NB4 (cell line): ENCODE measurements at regions not wholly inside any gene's neighbourhood (a gene's known extent, or its start where the extent isn't known, plus 50 kb on each side); places are given as distances from the start of the nearest gene placed in this dataset.

Experiments used
- DNase-seq: peaks from one replicate; pipeline ENCODE4 v3.0.0; 2010; ENCODE audit warnings: low read depth
- H3K4me3 ChIP-seq: one replicate; pipeline ENCODE4 v1.5.1; 2011; ENCODE audit warnings: mild to moderate bottlenecking, low read depth, low read length, moderate library complexity
- MYC ChIP-seq: IDR thresholded peaks from 2 replicates; pipeline ENCODE4 v1.6.1; 2011; ENCODE audit warnings: low read depth, low read length
- POLR2A ChIP-seq: IDR thresholded peaks from 2 replicates; pipeline ENCODE4 v1.6.1; 2011; ENCODE audit warnings: mild to moderate bottlenecking; ENCODE audit not compliant: insufficient read length; ENCODE audit errors: extremely low read depth
- TF ChIP-seq, protein P1 (sequence below): IDR thresholded peaks from 2 replicates; pipeline ENCODE4 v1.6.1; 2011; ENCODE audit warnings: low read depth, low read length
- TF ChIP-seq, protein P2 (sequence below): IDR thresholded peaks from one replicate; pipeline ENCODE4 v1.5.1; 2012; ENCODE audit warnings: low read depth, low read length

DNA sequence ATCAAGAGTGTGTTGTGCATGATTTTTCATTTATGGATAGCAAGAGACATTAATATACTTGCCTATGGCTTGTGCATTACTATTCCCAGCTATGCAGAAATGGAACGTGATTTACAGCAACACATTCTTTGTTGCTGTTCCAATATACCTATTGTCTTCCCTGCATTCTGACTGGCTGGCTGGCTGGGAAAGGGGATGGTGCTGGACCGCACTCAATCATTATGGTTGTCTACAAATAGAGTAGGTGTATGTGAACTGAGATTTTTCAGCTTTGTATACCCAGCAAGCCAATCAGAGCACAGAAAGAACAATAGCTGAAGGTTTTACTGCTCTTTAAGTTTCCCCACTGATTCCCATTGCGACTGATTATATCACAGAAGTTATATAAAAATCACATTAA lies 167.5 kb downstream of the ATG4C start:
- H3K4me3 ChIP-seq, result no peak overlapping the region
- TF ChIP-seq, protein P1, sequence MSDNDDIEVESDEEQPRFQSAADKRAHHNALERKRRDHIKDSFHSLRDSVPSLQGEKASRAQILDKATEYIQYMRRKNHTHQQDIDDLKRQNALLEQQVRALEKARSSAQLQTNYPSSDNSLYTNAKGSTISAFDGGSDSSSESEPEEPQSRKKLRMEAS, result no peak
- TF ChIP-seq MYC (no peak), POLR2A (no peak)
- TF ChIP-seq, protein P2, sequence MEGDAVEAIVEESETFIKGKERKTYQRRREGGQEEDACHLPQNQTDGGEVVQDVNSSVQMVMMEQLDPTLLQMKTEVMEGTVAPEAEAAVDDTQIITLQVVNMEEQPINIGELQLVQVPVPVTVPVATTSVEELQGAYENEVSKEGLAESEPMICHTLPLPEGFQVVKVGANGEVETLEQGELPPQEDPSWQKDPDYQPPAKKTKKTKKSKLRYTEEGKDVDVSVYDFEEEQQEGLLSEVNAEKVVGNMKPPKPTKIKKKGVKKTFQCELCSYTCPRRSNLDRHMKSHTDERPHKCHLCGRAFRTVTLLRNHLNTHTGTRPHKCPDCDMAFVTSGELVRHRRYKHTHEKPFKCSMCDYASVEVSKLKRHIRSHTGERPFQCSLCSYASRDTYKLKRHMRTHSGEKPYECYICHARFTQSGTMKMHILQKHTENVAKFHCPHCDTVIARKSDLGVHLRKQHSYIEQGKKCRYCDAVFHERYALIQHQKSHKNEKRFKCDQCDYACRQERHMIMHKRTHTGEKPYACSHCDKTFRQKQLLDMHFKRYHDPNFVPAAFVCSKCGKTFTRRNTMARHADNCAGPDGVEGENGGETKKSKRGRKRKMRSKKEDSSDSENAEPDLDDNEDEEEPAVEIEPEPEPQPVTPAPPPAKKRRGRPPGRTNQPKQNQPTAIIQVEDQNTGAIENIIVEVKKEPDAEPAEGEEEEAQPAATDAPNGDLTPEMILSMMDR, result no peak
- DNase-seq, result no peak

DNA sequence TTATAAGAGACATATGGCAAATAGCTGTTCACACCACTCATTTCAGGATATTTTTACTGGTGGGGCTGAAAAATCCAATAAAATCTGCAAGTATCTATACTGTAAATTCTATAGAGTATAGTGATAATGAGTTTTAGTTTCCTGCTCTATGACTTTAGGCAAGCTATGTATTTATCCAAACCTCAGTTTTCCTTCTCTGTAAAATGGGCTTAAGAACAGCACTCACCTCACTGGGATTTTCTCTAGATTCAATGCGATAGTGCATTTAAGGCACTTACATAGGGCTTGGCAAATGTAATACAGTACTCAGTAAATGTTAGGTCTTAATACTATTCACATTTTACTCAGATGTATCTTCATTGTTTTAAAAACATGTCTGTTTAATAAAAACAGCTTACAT lies 168.7 kb downstream of the ATG4C start:
- TF ChIP-seq, protein P2, result no peak
- no peak for TF ChIP-seq MYC
- TF ChIP-seq, protein P1, result no peak
- TF ChIP-seq POLR2A, result no peak
- H3K4me3 ChIP-seq, result no peak overlapping the region
- DNase-seq, result no peak

DNA sequence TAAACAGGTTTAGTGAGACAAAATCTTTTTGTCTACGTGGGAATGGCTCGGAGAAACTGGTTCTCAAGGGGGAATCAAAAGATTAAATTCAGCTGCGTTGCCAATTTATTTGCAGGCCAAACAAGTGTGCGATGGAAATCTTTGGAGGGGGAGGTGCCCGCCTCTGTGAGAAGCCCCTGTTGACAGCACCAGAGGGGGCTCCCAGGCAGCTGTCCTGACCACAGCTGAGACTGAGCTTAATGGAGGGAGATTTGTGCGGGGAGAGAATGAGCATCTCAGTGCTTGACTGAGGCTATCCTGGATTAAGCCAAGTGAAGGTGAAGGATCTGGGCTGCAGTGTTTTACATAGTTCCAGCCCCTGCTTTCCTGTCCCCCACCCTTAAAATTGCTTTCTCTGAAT lies 169.7 kb downstream of the ATG4C start:
- no peak for TF ChIP-seq MYC
- TF ChIP-seq, protein P1, result no peak
- TF ChIP-seq POLR2A, result no peak
- TF ChIP-seq, protein P2, result no peak
- no peak overlapping the region for H3K4me3 ChIP-seq
- no peak for DNase-seq

DNA sequence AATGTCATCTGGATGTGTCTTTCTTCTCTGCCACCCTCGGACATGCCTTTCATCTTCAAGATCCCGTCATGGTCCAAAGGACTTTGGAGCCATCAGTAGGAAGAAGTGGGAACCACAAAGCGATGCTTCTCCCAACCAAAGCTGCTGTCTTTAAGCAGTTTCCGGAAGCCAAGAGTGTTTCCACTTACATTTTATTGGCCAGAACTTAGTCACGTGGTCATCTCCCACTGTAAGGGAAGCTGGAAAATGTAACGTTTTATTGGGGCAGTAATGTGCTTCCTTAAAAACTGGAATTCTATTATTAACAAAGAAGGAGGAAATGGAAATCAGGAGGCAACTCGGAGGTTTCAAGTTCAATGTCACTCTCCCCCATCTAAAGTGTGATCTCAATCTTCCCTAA lies 170.8 kb downstream of the ATG4C start:
- TF ChIP-seq, protein P1, result no peak
- TF ChIP-seq, protein P2, result no peak
- TF ChIP-seq POLR2A, result no peak
- no peak for TF ChIP-seq MYC
- no peak for DNase-seq
- no peak overlapping the region for H3K4me3 ChIP-seq

DNA sequence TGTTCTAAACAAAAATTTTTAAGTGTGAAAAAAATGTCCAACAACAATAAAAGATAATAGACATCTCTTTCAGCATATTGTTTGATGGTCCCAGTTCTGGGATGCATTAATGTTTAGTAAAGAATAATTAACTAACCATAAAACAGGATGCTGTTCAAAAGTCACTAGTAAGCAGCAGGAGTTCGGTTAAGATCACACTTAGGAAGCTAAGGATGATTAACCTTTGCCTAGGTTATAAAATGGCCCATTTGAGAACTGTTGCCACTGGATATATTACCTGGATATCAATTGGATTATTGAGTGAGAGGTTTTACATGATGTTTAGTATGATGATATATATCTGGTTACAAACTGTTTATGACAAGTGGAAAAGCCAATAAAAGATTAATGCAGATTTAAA lies 171.7 kb downstream of the ATG4C start:
- no peak overlapping the region for H3K4me3 ChIP-seq
- no peak for DNase-seq
- no peak for TF ChIP-seq POLR2A
- TF ChIP-seq, protein P1, result no peak
- no peak for TF ChIP-seq MYC
- TF ChIP-seq, protein P2, result no peak
